ENCODE measurements at regions not wholly inside any gene's neighbourhood (a gene's known extent, or its start where the extent isn't known, plus 50 kb on each side); places are given as distances from the start of the nearest gene placed in this dataset.
"Not testable (repeated sequence)": the region's sequence is repeated elsewhere in the genome, so short reads cannot be mapped to it uniquely, and the experiment has no call there.

- DNase-seq (ENCODE audit: low spot score): no peak
Measured at GRCh38 chr5:116740771-116741170, 166.1 kb upstream of the SEMA6A start.

DNA sequence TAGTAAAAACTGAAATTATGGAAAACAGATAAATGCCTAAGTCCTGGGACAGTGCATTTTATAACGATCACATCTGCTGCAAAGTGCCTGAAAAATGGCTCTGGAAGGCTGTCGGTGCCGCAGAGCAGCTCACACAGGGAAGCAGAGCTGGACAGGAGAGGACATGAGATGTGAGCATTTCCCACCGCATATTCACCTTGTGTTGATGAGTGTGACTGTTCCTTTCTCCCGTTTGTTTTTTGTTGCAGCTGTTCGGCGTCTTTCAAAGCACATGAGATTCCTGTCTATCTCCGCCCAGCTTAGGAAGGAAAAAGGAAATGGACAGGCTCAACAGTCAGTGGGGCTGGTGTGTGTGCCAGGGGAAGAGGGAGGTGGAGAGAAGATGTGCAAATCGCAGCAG lies 164.9 kb upstream of the SEMA6A start:
- no peak for DNase-seq (ENCODE audit: low spot score)

- DNase-seq (ENCODE audit: low spot score): no peak
Measured at GRCh38 chr5:116738615-116739261, 164.1 kb upstream of the SEMA6A start.

DNA sequence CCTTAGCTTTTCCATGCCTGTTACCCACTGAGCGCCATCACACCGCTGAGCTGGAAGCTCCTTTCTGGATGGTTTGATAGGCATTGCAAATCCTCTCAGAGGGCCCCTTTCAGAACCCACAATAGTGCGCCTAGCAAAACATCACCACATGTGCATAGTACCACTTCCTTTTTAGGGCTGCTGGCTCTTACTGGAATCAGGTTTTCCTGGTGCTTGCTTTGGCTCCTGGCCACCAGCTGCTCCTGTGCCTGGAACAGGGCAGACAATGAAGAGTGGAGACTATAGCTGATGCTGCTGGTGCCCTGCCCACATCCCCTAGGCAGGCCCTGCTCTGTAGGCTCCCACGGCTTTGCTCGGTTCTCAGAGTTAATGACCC lies 163.6 kb upstream of the SEMA6A start:
- no peak for DNase-seq (ENCODE audit: low spot score)

- no peak for DNase-seq (ENCODE audit: low spot score)
Measured at GRCh38 chr5:116736671-116737070, 162.0 kb upstream of the SEMA6A start.

- DNase-seq (ENCODE audit: low spot score): no peak
Measured at GRCh38 chr5:116733991-116734975, 159.7 kb upstream of the SEMA6A start.

DNA sequence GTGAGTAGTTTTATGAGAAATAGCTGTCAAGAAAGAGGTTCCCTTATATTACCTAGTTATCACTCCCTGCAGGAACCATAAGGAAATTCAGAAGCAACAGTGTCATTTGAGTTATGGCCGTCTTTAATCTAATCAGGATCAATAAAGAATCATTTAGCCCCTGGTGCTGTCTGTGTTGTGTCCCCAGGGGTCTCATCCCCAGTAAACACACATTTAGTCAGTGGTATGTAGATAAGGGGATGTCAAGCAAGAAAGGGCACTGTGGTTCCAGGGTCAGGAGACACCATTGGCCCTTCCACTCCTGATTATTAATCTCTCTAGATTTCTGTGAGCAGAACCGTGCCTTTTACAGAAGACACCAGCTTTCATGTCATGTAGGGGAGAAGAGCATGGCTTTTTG lies 158.0 kb upstream of the SEMA6A start:
- DNase-seq (ENCODE audit: low spot score): no peak

DNA sequence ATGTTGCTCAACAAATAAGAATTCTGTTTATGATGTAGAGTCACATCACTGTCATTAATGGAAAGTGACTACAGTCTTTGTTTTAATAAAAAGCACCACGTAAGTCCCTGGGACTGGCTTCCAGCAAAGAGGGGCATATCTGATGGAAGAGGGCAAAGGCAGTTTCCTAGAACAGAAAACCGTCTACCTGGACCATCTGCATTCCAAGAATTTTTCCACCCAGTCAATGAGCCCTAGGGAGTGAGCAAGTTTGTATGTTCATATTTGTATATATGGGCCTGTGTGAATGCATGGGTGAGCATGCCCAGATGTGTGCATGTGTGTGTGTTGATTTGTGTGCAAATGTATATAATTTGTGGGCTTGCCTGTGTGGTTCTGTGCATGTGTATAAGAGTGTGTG lies 156.8 kb upstream of the SEMA6A start:
- DNase-seq (ENCODE audit: low spot score): no peak

GRCh38 chr5:116730706-116731105 lies 156.1 kb upstream of the SEMA6A start:
- no peak for DNase-seq (ENCODE audit: low spot score)

GRCh38 chr5:116730185-116730584 lies 155.6 kb upstream of the SEMA6A start:
- no peak for DNase-seq (ENCODE audit: low spot score)

GRCh38 chr5:116727248-116727647 lies 152.6 kb upstream of the SEMA6A start:
- no peak for DNase-seq (ENCODE audit: low spot score)

DNA sequence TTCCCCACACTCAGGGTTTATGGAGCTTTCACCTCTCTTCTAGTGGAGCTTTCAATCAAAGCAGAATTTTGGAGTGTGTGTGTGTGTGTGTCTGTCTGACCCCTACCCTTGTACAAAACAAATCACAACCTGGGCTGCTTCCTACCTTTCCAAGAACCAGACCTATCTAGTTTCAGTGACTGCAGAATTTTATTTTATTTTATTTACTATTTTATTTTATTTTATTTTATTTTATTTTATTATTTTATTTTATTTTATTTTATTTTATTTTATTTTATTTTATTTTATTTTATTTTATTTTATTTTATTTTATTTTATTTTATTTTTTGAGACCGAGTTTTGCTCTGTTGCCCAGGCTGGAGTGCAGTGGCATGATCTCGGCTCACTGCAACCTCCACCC lies 151.6 kb upstream of the SEMA6A start:
- not testable (repeated sequence) for DNase-seq (ENCODE audit: low spot score)

- no peak for DNase-seq (ENCODE audit: low spot score)
Measured at GRCh38 chr5:116724971-116725370, 150.3 kb upstream of the SEMA6A start.

GRCh38 chr5:116722651-116723050 lies 148.0 kb upstream of the SEMA6A start:
- no peak for DNase-seq (ENCODE audit: low spot score)

- no peak for DNase-seq (ENCODE audit: low spot score)
Measured at GRCh38 chr5:116719106-116719505, 144.5 kb upstream of the SEMA6A start.

DNA sequence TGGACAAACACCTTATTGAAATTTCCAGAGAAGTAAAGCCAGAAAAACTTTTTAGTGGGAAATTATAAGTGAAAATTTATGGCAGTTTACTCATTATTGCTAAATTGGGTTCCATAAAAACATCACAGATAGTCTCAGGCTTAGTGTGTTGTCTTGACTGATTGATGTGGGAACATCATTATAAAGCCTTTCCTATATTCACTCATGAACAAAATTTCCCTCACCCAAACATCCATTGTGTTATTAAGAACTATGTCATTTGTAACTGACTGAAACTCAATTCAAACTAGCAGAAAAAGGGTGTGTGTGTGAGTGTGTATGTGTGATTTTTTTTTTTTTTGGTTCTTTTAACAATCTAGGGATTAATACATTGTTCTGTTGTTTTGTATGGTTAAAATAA lies 143.7 kb upstream of the SEMA6A start:
- no peak for DNase-seq (ENCODE audit: low spot score)

DNA sequence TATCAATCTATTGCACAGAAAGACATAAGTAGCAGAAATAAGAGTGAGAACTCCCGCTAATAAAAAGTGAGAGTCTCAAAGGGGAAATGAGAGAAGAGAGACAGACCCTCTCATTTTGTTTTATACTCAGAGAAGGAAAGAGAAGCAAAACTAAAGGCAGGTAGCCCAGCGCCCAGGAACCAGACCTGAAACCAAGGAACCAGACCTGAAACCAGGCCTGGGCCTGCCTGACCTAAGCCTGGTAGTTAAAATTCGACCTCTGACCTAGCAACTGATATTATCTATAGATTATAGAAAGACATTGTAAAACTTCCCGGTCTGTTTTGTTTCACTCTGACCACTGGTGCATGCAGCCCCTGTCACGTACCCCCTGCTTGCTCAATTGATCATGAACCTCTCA lies 134.5 kb upstream of the SEMA6A start:
- DNase-seq (ENCODE audit: low spot score): no peak

DNA sequence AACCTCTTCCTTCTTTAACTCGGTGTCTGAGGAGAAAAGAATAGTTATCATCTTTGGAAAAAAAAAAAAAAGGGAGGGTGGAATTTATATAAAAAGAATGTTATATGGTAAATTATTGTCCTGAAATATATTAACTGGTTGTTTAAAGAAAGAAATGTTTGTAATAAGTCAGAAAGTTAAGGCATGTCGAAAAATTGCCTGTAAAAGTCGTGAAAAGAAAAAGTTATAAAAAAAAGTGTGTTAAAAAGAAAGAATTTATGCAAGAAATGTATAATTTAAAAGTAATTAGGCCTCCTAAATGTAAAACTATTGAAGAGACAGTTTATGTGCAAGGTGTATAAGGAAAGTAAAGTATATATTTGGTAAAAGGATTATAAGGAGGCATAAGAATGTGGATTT lies 130.5 kb upstream of the SEMA6A start:
- not testable (repeated sequence) for DNase-seq (ENCODE audit: low spot score)

GRCh38 chr5:116703941-116704340 lies 129.3 kb upstream of the SEMA6A start:
- DNase-seq (ENCODE audit: low spot score): no peak

- no peak for DNase-seq (ENCODE audit: low spot score)
Measured at GRCh38 chr5:116703328-116703727, 128.7 kb upstream of the SEMA6A start.

DNA sequence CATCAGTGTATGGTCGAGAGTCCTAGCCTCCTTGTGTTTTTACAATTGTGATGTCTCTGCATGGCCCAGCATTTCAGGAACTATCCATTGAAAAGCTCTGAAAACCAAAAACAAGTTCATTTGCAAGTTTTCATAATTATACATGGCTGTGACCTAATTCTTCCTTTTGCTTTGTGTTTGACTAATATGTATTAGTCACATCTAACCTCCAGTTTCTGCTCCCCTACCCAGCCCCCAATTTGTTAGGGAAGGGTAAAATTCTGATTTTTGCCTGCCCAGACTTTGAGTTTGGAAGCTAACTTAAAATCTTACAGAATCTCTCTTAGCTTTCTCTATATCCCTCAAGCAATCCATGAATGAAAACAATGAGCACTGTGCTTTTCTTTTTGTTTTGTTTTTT lies 128.2 kb upstream of the SEMA6A start:
- DNase-seq (ENCODE audit: low spot score): no peak

GRCh38 chr5:116699332-116699731 lies 124.7 kb upstream of the SEMA6A start:
- no peak for DNase-seq (ENCODE audit: low spot score)

GRCh38 chr5:116696366-116696765 lies 121.7 kb upstream of the SEMA6A start:
- DNase-seq (ENCODE audit: low spot score): no peak

DNA sequence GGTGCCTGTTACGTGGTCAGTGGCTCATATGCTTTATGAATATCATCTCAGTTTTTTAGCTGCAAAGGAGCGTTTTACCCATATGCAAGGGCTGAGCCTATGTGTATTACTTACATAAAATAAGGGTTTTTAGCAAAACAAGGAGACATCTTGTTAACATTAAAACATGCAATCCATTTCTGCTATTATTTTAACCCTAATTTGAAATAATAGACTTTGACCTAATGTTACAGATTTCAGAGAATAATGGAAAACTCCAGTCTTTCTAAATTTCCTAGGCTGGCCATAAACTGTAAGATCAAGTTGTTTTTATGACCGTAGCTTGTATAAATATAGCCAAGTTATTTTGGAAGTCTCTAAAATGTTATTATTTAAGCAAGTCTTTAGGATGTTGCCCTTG lies 121.1 kb upstream of the SEMA6A start:
- no peak for DNase-seq (ENCODE audit: low spot score)
